ENCODE measurements at regions not wholly inside any gene's neighbourhood (a gene's known extent, or its start where the extent isn't known, plus 50 kb on each side); places are given as distances from the start of the nearest gene placed in this dataset.
"Not testable (repeated sequence)": the region's sequence is repeated elsewhere in the genome, so short reads cannot be mapped to it uniquely, and the experiment has no call there.

- DNase-seq, result no peak
These were observed 199.5 kb upstream of the B3GAT1 start for GRCh38 chr11:134611537-134611936.

DNA sequence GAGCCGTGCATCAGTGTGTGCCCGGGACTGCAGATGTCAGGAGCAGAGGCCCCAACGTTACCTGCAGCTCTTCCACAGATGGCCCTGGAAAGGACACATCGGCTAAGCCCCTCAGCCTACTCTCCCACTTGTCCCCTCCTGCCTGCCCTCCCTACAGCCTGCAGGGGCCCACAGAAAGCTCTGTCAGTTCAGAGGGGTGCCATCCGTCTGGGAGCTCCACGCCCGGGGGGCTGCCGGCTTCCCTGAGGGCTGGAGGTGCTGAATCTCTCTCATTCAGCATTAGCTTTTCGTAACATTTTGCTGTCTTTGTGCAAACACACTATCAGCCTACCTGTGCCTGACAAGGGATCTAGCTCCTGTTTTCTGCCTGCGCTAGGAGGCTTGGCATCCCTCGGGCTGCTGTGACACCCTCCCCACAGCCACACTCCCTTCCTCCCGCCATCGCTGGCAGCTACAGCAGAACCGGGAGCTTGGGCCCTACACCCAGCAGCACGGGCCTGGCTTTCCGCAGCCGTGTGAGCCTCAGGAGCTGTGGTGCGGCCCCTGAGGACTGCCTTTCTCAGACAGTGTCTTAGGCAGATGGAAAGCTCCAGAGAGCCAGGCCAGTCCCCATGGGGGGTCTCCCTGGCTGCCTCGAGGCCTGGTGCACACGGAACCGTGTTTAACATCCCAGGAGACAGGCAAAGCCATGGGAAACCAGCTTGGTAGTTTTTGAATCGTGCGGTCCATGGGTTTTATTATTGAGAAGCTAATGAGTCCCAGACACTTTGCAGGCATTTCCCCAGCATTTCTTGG, 198.3 kb upstream of the B3GAT1 start:
- DNase-seq, result no peak

GRCh38 chr11:134609361-134610115, 197.5 kb upstream of the B3GAT1 start:
- DNase-seq, result no peak

- peak; percentile 66 for DNase-seq
These were observed 196.1 kb upstream of the B3GAT1 start for GRCh38 chr11:134607963-134608750.

DNA sequence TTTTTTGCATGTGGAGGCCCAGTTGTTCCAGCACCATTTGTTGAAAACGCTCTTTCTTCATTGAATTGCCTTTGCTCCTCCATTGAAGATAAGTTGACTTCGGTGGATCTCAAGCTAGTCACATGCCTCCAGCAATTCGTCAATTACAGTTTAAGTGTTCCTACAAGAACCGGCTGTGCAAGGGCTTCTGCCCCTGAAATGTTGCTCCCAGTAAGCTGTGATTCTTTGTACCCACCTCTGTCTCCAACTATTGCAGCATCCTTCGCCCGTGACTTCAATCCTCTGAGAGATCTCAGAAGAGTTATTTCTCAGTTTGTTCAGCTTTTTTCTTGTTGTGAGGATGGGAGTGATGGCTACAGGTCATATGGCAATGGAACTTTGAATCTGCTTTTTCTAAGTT, 194.2 kb upstream of the B3GAT1 start:
- DNase-seq, result no peak

DNA sequence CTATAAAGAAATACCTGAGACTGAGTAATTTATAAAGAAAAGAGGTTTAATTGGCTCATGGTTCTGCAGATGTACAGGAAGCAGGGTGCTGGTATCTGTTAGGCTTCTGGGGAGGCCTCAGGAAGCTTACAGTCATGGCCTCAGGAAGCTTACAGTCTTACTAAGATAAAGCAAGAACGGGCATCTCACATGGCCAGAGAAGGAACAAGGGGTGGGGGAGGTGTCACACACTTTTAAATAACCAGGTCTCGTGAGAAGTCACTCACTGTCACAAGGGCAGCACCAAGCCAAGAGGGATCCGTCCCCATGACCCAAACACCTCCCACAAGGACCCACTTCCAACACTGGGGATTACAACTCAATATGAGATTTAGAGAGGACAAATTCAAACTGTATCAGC, 192.8 kb upstream of the B3GAT1 start:
- DNase-seq, result no peak

GRCh38 chr11:134599299-134599771, 187.3 kb upstream of the B3GAT1 start:
- no peak for DNase-seq

DNA sequence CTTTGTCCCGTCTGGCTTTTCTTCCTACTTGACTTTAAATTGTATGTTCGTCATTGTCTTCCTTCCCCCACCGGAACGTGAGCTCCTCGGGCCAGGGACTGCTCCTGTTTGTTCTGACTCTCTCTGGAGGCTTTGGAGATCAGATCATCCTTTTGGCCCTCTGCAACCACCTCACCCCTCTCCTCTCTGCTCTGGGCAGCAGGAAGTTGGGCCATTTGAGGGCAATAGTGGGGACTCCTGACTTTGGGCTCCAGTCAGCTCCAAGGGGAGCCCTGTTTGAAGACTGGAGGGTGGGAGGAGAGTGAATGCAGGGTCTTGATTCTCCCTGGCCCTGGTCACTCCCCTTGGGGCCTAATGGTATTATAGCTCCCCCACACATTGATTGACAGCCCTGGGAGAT, 186.3 kb upstream of the B3GAT1 start:
- DNase-seq, result no peak

- DNase-seq, result no peak
These were observed 185.4 kb upstream of the B3GAT1 start for GRCh38 chr11:134597452-134597851.

GRCh38 chr11:134596404-134596803, 184.4 kb upstream of the B3GAT1 start:
- DNase-seq, result no peak

DNA sequence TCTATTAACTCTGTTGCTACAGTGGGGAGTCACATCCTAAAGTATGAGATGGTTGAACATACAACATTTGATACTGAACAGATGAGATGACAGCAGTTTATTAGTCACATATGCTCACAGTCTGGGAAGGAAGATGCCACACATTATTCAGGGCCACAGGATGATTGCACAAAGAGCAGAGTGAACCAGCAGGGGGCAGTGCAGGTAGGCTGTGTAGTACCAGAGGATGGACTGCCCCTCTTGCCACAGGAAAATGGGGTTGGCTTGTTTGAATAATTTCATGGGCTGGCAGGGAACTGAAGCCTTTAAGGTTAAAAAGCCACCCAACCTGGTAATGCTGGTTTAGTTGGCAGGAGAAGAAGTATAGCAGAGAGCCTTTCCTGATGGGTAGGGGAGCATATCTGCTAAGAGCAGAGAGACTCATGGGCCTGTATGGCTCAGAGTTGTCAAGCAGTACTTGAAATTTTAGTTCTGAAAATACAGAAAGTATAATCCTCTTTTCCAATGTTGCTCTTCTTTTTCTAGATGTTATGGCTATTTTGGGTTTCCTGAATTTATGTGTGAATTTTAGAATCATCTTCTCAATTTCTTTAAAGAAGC, 180.4 kb upstream of the B3GAT1 start:
- no peak for DNase-seq

GRCh38 chr11:134591338-134591737, 179.3 kb upstream of the B3GAT1 start:
- DNase-seq, result no peak

GRCh38 chr11:134589129-134589528, 177.1 kb upstream of the B3GAT1 start:
- no peak for DNase-seq

GRCh38 chr11:134588460-134589110, 176.5 kb upstream of the B3GAT1 start:
- DNase-seq, result not testable (repeated sequence)

- no peak for DNase-seq
These were observed 175.3 kb upstream of the B3GAT1 start for GRCh38 chr11:134587345-134587744.

GRCh38 chr11:134586726-134587125, 174.7 kb upstream of the B3GAT1 start:
- no peak for DNase-seq

DNA sequence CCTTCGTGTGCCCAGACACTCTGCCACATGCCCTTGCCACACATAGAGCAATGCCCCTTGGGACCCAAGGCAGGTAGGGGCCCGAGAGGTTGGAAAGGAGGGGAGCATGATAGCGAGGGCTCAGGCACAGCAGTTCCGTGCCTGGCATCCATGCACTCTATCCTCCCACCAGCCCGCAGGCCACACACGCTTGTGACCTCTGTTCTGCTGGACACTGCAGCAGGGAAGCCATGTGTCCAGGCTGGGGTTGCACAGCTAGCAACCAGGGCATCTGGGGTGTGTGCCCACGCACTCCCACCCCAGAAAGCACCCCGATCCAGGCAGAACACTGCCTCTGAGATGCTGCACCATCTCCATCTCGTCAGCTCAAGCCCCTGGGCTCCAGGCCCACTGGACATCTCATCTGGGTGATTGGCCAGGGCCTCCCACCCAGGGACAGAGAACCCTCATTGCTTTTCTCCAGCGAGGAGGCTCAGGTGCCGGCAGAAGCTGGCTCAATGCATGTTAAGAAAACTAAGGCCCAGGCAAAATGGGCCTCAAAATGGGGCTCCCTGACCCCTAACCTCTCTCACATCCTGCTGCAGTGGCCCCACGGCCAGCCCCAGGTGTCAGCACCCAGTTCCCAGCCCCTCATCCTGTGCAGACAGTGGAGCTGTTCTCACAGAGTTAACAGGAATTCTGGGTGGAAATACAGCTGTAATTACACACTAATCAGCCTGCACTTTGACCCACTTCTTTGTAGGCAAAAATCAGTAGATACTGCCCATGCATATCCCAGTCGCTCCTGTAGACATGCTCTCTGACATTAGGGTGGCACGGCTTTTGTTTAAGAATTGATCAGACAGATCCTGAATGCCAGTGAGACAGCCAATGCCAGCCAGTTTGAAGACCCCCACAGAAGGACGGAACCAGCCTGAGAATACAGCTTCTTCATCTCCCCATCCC, 173.9 kb upstream of the B3GAT1 start:
- no peak for DNase-seq

DNA sequence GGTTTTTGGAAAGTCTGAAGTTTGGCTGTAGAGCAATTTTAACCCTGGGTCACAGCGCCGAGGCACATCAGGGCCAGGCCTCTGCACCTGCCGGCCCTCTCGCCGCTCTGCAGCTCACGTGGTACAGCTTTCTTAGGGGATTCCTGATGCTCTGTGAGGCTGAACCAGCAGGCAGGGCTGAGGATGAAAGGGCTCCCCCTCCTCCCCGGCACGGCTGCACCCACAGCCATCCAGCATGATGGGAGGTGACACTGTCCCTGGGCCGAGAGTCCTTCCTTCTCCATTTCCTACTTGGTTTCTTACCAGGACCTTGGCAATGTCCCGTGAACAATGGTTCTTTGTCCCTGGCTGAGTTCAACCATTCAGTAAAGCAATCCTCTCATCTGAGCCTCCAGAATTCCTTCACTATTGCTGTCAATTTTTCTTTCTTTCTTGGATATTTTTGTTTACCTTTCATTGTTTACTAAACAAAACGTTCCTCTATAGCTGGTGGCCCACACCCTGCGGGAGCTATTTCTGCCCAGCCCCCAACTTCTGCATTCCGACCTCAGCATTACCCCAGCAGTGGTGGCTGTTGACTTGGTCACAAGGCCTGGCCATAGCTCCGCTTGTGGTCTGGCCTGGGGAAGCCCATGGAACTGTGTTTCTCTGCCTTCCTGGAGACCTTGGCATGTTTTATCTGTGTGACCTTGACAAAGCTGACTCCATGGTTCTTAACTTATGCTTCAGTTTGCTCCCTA, 172.8 kb upstream of the B3GAT1 start:
- no peak for DNase-seq

DNA sequence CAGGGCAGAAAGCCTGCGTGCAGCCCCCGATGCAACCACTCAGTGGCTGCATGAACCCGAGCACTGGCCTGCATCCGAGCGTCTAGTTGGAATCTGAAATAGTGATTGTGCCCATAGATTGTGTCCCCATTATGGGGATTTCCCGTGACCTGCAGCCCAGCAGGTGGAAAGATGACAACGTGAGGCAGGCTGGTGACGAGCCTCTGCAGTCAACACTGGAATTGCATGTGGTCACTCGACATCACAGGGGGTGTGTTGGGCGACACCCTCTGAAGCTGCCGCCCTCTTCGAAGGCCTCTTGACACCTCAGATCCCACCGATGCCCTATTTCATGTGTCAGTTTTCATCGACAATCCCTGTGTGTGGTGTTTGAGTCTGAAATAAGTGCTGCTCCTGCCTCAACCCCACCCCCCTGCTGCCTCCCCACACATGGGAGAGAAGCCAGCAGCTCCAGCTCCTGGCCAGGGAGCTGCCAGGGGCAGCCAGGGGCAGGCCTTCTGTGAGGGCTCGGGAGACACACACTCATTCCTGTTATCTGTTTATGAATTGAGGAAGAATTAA, 172.0 kb upstream of the B3GAT1 start:
- DNase-seq, result no peak

GRCh38 chr11:134583397-134583990, 171.5 kb upstream of the B3GAT1 start:
- no peak for DNase-seq

Data from NCI-H345 (cell line).